SK-N-SH (cell line): ENCODE measurements at regions not wholly inside any gene's neighbourhood (a gene's known extent, or its start where the extent isn't known, plus 50 kb on each side); places are given as distances from the start of the nearest gene placed in this dataset.

Source experiments
- CTCF ChIA-PET: fragments of 300-600, 350-600 bp; formaldehyde crosslinking; extraction: SDS; loops from one replicate; lab custom pipeline; 2021; lab: Yijun Ruan, JAX
- POLR2A ChIA-PET: fragments of 350-600 bp; sonication (Branson Sonifier 250); formaldehyde crosslinking; extraction: SDS; loops from one replicate; lab custom pipeline; 2020; ENCODE audit warnings: antibody characterized with exemption, inconsistent platforms; lab: Yijun Ruan, JAX
- DNase-seq: peaks from one replicate; pipeline ENCODE4 v3.0.0; 2012
- H2AFZ ChIP-seq: fragments of 200-600 bp; sonication (generic); 2 replicates; pipeline ENCODE4 v1.8.1; 2016; ENCODE audit warnings: antibody characterized with exemption, mild to moderate bottlenecking, low read depth
- H3F3A ChIP-seq: fragments of 200-600 bp; sonication (generic); replicated peaks from 2 replicates; pipeline ENCODE3; 2016; ENCODE audit warnings: antibody characterized with exemption, mild to moderate bottlenecking; ENCODE audit not compliant: insufficient read depth
- H3K27ac ChIP-seq, 2 experiments: fragments of 200-500 bp in 1 of 2; fragments of 200-600 bp in 1 of 2; sonication (Bioruptor generic) in 1 of 2; sonication (generic), shearing (Covaris generic) in 1 of 2; 2 replicates each; pipeline versions ENCODE4 v1.5.1 to v1.6.1; 2014 to 2016; ENCODE audit warnings: low read depth in 2 of 2, inconsistent platforms in 1 of 2, low read length in 1 of 2, mild to moderate bottlenecking in 1 of 2, mixed read lengths in 1 of 2
- H3K27me3 ChIP-seq: fragments of 200-600 bp; sonication (generic), shearing (Covaris generic); 2 replicates; pipeline ENCODE4 v1.6.1; 2016; ENCODE audit warnings: mixed run types; ENCODE audit not compliant: insufficient read depth
- H3K36me3 ChIP-seq, 2 experiments: fragments of 200-500 bp in 1 of 2; fragments of 200-600 bp in 1 of 2; sonication (Bioruptor generic) in 1 of 2; sonication (generic) in 1 of 2; replicated peaks in 1 of 2; 2 replicates each; pipeline versions ENCODE3 to v1.5.1; 2014 to 2016; ENCODE audit warnings: low read length in 1 of 2, mild to moderate bottlenecking in 1 of 2; ENCODE audit not compliant: insufficient read depth in 2 of 2, control insufficient read depth in 1 of 2
- H3K4me1 ChIP-seq, 2 experiments: fragments of 200-500 bp in 1 of 2; fragments of 200-600 bp in 1 of 2; sonication (Bioruptor generic) in 1 of 2; sonication (generic), shearing (Covaris generic) in 1 of 2; 2 replicates each; pipeline versions ENCODE4 v1.5.1 to v1.6.1; 2014 to 2016; ENCODE audit warnings: low read depth in 1 of 2, low read length in 1 of 2, mixed run types in 1 of 2; ENCODE audit not compliant: insufficient read depth in 2 of 2, control insufficient read depth in 1 of 2
- H3K4me2 ChIP-seq: fragments of 200-600 bp; sonication (generic), shearing (Covaris generic); 2 replicates; pipeline ENCODE4 v1.6.1; 2017; ENCODE audit warnings: mixed run types
- H3K4me3 ChIP-seq, 2 experiments: fragments of 200-500 bp in 1 of 2; fragments of 200-600 bp in 1 of 2; sonication (Bioruptor generic) in 1 of 2; sonication (generic), shearing (Covaris generic) in 1 of 2; 2 replicates each; pipeline versions ENCODE4 v1.5.1 to v1.8.1; 2014 to 2016; ENCODE audit warnings: low read depth in 2 of 2, inconsistent platforms in 1 of 2, low read length in 1 of 2, mild to moderate bottlenecking in 1 of 2, mixed read lengths in 1 of 2, moderate library complexity in 1 of 2
- H3K79me2 ChIP-seq: fragments of 200-600 bp; sonication (generic); 2 replicates; pipeline ENCODE4 v1.8.1; 2017; ENCODE audit warnings: mild to moderate bottlenecking; ENCODE audit not compliant: insufficient read depth
- H3K9ac ChIP-seq: fragments of 200-600 bp; sonication (generic); 2 replicates; pipeline ENCODE4 v1.6.1; 2017; ENCODE audit warnings: mixed run types
- H3K9me2 ChIP-seq: fragments of 200-600 bp; sonication (generic); 2 replicates; pipeline ENCODE4 v1.6.1; 2017; ENCODE audit warnings: mixed run types
- H3K9me3 ChIP-seq: fragments of 200-600 bp; sonication (generic); 2 replicates; pipeline ENCODE4 v1.6.1; 2017; ENCODE audit warnings: mixed run types, mild to moderate bottlenecking, moderate library complexity
- H4K20me1 ChIP-seq: fragments of 200-600 bp; sonication (generic); 2 replicates; pipeline ENCODE4 v1.6.1; 2017; ENCODE audit warnings: mild to moderate bottlenecking, mixed run types; ENCODE audit not compliant: insufficient read depth
- CHD2 ChIP-seq: fragments of 150-350 bp; IDR thresholded peaks from 2 replicates; pipeline ENCODE4 v1.6.1; 2018; ENCODE audit warnings: low read length; ENCODE audit not compliant: partially characterized antibody
- ELF1 ChIP-seq: IDR thresholded peaks from 2 replicates; pipeline ENCODE4 v1.4.0; 2012
- EP300 ChIP-seq, 2 experiments: IDR thresholded peaks; 2 replicates each; pipeline versions ENCODE4 v1.4.0 to v1.6.1; 2012; ENCODE audit warnings: borderline replicate concordance in 1 of 2, low read depth in 1 of 2, low read length in 1 of 2
- EZH2phosphoT487 ChIP-seq: fragments of 200-600 bp; sonication (generic); IDR thresholded peaks from 2 replicates; pipeline ENCODE4 v1.6.1; 2017; ENCODE audit warnings: low read depth, mixed run types, mild to moderate bottlenecking, antibody characterized with exemption, moderate library complexity, borderline replicate concordance
- GABPA ChIP-seq: IDR thresholded peaks from 2 replicates; pipeline ENCODE4 v1.4.0; 2012; ENCODE audit warnings: low read depth, mild to moderate bottlenecking
- JUND ChIP-seq: IDR thresholded peaks from 2 replicates; pipeline ENCODE4 v1.4.0; 2012
- NRF1 ChIP-seq: IDR thresholded peaks from 2 replicates; pipeline ENCODE4 v1.6.1; 2012; ENCODE audit warnings: low read depth, mild to moderate bottlenecking, low read length
- POLR2AphosphoS5 ChIP-seq: IDR thresholded peaks from 2 replicates; pipeline ENCODE4 v1.6.1; 2012; ENCODE audit warnings: low read depth, low read length
- RAD21 ChIP-seq: IDR thresholded peaks from 2 replicates; pipeline ENCODE4 v1.6.1; 2012; ENCODE audit warnings: mild to moderate bottlenecking, low read length
- RCOR1 ChIP-seq: fragments of 150-350 bp; IDR thresholded peaks from 2 replicates; pipeline ENCODE4 v1.6.1; 2017; ENCODE audit warnings: antibody characterized with exemption, low read length
- RXRA ChIP-seq: IDR thresholded peaks from 2 replicates; pipeline ENCODE4 v1.4.0; 2012; ENCODE audit warnings: low read depth, mild to moderate bottlenecking, borderline replicate concordance
- SIN3A ChIP-seq: IDR thresholded peaks from 2 replicates; pipeline ENCODE4 v1.6.1; 2012; ENCODE audit warnings: low read depth, mild to moderate bottlenecking, low read length, moderate library complexity, borderline replicate concordance
- TEAD4 ChIP-seq: IDR thresholded peaks from 2 replicates; pipeline ENCODE4 v1.4.0; 2012; ENCODE audit warnings: mild to moderate bottlenecking, borderline replicate concordance; ENCODE audit not compliant: insufficient read depth
- WGBS: methylation state at CpG from one replicate; pipeline ENCODE4 v1.1.6; 2017; ENCODE audit warnings: low lambda C conversion rate; 5-methylcytosine and 5-hydroxymethylcytosine counted together
- TF ChIP-seq, protein P1 (sequence below): fragments of 150-350 bp; IDR thresholded peaks from 2 replicates; pipeline ENCODE4 v1.6.1; 2016; ENCODE audit warnings: mild to moderate bottlenecking, low read depth, low read length
- TF ChIP-seq, protein P2 (sequence below): IDR thresholded peaks from 2 replicates; pipeline ENCODE4 v1.6.1; 2012; ENCODE audit warnings: mild to moderate bottlenecking, low read depth, low read length, moderate library complexity
- TF ChIP-seq, protein P3 (sequence below): IDR thresholded peaks from 2 replicates; pipeline ENCODE4; 2012

GRCh38 chr21:45593162-45594022, 50.1 kb upstream of the PCBP3 start:
- no peaks in the 10 kb centered on the region for H3F3A ChIP-seq
- no peak overlapping the region for H3K9ac ChIP-seq
- H3K9me2 ChIP-seq = no peaks in the 10 kb centered on the region
- no peaks in the 10 kb centered on the region for H3K27me3 ChIP-seq
- WGBS = 86% methylated on average over 26 of the region's 26 CpGs
- no peak for DNase-seq
- H3K27ac ChIP-seq = no peak overlapping the region
- H3K4me2 ChIP-seq = no peak overlapping the region
- no peaks in the 10 kb centered on the region; the same call in 1 of the 2 replicates for H3K9me3 ChIP-seq
- ChIA-PET CTCF (interaction anchor here (2.5 kb wide), 1 partner anchor 37 kb away, joined by 26 read pairs; no protein-coding TSS in a partner anchor), POLR2A (interaction anchor here (1.2 kb wide), 1 partner anchor 37 kb away, joined by 5 read pairs; no protein-coding TSS in a partner anchor)
- no peaks in the 10 kb centered on the region for H4K20me1 ChIP-seq
- H3K4me3 ChIP-seq = no peak overlapping the region
- no peaks in the 10 kb centered on the region for H3K36me3 ChIP-seq
- no peak overlapping the region for H2AFZ ChIP-seq
- TF ChIP-seq RCOR1 (no peak), EZH2phosphoT487 (no peak), GABPA (no peak), POLR2AphosphoS5 (no peak), JUND (no peak), CHD2 (no peak), ELF1 (no peak), RXRA (no peak), SIN3A (no peak), TEAD4 (no peak), EP300 (IDR thresholded peaks at IDR 0.05; ENCODE audit: borderline replicate concordance in 1 of 2, low read depth in 1 of 2, low read length in 1 of 2) (no peak), RAD21 (no peak), NRF1 (no peak)
- TF ChIP-seq, protein P1, sequence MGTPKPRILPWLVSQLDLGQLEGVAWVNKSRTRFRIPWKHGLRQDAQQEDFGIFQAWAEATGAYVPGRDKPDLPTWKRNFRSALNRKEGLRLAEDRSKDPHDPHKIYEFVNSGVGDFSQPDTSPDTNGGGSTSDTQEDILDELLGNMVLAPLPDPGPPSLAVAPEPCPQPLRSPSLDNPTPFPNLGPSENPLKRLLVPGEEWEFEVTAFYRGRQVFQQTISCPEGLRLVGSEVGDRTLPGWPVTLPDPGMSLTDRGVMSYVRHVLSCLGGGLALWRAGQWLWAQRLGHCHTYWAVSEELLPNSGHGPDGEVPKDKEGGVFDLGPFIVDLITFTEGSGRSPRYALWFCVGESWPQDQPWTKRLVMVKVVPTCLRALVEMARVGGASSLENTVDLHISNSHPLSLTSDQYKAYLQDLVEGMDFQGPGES = no peak
- TF ChIP-seq, protein P2, sequence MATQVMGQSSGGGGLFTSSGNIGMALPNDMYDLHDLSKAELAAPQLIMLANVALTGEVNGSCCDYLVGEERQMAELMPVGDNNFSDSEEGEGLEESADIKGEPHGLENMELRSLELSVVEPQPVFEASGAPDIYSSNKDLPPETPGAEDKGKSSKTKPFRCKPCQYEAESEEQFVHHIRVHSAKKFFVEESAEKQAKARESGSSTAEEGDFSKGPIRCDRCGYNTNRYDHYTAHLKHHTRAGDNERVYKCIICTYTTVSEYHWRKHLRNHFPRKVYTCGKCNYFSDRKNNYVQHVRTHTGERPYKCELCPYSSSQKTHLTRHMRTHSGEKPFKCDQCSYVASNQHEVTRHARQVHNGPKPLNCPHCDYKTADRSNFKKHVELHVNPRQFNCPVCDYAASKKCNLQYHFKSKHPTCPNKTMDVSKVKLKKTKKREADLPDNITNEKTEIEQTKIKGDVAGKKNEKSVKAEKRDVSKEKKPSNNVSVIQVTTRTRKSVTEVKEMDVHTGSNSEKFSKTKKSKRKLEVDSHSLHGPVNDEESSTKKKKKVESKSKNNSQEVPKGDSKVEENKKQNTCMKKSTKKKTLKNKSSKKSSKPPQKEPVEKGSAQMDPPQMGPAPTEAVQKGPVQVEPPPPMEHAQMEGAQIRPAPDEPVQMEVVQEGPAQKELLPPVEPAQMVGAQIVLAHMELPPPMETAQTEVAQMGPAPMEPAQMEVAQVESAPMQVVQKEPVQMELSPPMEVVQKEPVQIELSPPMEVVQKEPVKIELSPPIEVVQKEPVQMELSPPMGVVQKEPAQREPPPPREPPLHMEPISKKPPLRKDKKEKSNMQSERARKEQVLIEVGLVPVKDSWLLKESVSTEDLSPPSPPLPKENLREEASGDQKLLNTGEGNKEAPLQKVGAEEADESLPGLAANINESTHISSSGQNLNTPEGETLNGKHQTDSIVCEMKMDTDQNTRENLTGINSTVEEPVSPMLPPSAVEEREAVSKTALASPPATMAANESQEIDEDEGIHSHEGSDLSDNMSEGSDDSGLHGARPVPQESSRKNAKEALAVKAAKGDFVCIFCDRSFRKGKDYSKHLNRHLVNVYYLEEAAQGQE = no peak
- TF ChIP-seq, protein P3, sequence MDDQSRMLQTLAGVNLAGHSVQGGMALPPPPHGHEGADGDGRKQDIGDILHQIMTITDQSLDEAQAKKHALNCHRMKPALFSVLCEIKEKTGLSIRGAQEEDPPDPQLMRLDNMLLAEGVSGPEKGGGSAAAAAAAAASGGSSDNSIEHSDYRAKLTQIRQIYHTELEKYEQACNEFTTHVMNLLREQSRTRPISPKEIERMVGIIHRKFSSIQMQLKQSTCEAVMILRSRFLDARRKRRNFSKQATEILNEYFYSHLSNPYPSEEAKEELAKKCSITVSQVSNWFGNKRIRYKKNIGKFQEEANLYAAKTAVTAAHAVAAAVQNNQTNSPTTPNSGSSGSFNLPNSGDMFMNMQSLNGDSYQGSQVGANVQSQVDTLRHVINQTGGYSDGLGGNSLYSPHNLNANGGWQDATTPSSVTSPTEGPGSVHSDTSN = no peak
- no peaks in the 10 kb centered on the region for H3K79me2 ChIP-seq
- peaks cover 0 to 14% of the 10 kb centered on the region in 2 experiments; a peak in 1 of 4 replicates for H3K4me1 ChIP-seq
